BLaER1 (cell line): ENCODE measurements at regions not wholly inside any gene's neighbourhood (a gene's known extent, or its start where the extent isn't known, plus 50 kb on each side); places are given as distances from the start of the nearest gene placed in this dataset.

Experiments
- H3K27ac ChIP-seq: shearing (Covaris generic); formaldehyde crosslinking; 2 replicates; pipeline ENCODE4 v1.8.1; 2022
- H3K27me3 ChIP-seq: shearing (Covaris generic); formaldehyde crosslinking; 2 replicates; pipeline ENCODE4 v1.8.1; 2022
- H3K36me3 ChIP-seq: shearing (Covaris generic); formaldehyde crosslinking; 2 replicates; pipeline ENCODE4 v1.8.1; 2022
- H3K4me1 ChIP-seq: shearing (Covaris generic); formaldehyde crosslinking; 2 replicates; pipeline ENCODE4 v1.8.1; 2022
- H3K4me2 ChIP-seq: shearing (Covaris generic); formaldehyde crosslinking; 2 replicates; pipeline ENCODE4 v1.8.1; 2022
- H3K4me3 ChIP-seq: shearing (Covaris generic); formaldehyde crosslinking; 2 replicates; pipeline ENCODE4 v1.8.1; 2022
- H3K9ac ChIP-seq: shearing (Covaris generic); formaldehyde crosslinking; 2 replicates; pipeline ENCODE4 v1.8.1; 2022
- H3K9me3 ChIP-seq: shearing (Covaris generic); formaldehyde crosslinking; 2 replicates; pipeline ENCODE4 v1.8.1; 2022
- H4K20me1 ChIP-seq: shearing (Covaris generic); formaldehyde crosslinking; 2 replicates; pipeline ENCODE4 v1.8.1; 2022
- Cebpa-rat ChIP-seq: shearing (Covaris generic); IDR thresholded peaks from 2 replicates; pipeline ENCODE4 v1.8.1; 2022

DNA sequence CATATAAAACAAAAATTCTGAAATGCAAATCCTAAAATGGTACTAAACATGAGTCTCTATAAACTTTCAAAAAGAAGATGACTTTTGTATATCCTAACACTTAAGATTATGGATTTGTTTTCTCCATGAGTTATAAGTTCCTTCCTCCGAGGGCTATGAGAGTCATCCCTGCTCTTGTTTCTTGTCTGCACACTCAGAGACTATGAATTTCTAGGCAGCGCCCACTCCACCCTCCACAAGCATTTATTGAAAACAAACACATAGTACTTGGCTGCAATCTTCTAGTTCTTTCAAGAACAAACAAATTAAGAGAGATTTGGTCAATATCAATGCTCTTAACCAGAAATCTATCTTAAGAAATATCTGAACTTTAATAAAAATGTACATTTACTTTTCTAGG, 211.7 kb downstream of the DKK1 start:
- Histone ChIP-seq H3K27me3 (no peaks in the 10 kb centered on the region), H3K27ac (no peak overlapping the region), H4K20me1 (no peaks in the 10 kb centered on the region), H3K4me3 (no peak overlapping the region), H3K4me1 (no peaks in the 10 kb centered on the region), H3K36me3 (no peaks in the 10 kb centered on the region), H3K4me2 (no peak overlapping the region), H3K9me3 (no peaks in the 10 kb centered on the region), H3K9ac (no peak overlapping the region)
- no peak for TF ChIP-seq Cebpa-rat

DNA sequence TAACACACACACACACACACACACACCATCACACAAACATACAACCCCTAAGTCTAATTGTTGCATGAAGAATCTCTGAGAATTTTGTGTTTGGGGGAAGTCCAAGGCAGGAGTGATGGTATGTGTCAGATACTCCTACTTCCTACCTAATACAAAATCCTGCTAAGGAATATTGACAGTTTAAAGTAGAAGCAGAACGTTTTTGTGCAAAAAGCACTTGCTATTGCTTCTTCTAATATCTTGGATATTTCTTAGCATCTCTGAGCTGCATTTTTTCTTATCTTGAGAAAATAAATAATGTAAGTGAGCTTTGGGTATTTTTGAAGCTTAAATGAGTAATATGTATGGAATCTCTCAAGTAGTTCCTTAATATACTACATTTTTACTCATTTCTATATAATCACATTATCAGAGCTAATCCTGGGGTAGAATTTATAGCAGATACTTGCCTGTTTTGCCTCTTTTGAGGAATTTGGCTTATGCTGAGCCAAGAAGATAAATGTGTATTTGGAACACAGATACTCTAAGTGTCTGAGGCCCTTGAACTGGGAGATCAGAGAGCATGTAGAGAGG, 212.3 kb downstream of the DKK1 start:
- TF ChIP-seq Cebpa-rat: no peak
- H3K4me1 ChIP-seq: no peaks in the 10 kb centered on the region
- H3K36me3 ChIP-seq: no peaks in the 10 kb centered on the region
- no peak overlapping the region for H3K4me2 ChIP-seq
- no peak overlapping the region for H3K9ac ChIP-seq
- no peaks in the 10 kb centered on the region for H3K27me3 ChIP-seq
- H3K4me3 ChIP-seq: no peak overlapping the region
- no peaks in the 10 kb centered on the region for H4K20me1 ChIP-seq
- H3K9me3 ChIP-seq: no peaks in the 10 kb centered on the region
- no peak overlapping the region for H3K27ac ChIP-seq

DNA sequence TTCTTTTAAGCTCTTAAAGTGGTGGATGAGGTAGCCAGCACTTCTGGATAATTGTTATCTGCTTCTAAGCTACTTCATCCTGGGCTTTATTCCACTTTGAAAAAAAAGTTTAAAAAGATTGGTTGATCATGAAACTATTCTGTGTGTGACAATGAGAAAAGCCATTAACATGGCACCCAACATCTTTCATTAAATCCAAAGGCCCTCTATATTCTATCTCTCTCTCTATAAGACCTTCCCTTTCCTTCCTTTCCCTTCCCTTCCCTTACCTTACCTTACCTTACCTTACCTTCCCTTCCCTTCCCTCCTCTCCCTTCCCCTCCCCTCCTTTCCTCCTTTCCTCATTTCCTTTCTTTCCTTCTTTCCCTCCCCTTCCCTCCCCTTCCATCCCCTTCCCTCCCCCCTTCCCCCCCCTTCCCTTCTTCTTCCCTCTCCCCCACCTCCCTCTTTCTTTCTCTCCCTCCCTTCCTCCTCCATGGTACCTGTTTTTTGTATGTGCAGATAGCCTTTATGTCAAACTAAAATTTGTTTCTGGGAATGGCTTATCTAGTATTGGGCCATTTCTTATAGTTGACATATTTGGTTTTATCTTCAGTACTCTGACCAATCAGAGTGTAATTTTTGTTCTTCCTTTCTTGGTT, 218.7 kb downstream of the DKK1 start:
- TF ChIP-seq Cebpa-rat: no peak
- H3K27me3 ChIP-seq: no peaks in the 10 kb centered on the region
- H3K9ac ChIP-seq: no peak overlapping the region
- H3K4me3 ChIP-seq: no peak overlapping the region
- no peaks in the 10 kb centered on the region for H3K36me3 ChIP-seq
- no peaks in the 10 kb centered on the region for H4K20me1 ChIP-seq
- H3K4me1 ChIP-seq: no peaks in the 10 kb centered on the region
- H3K27ac ChIP-seq: no peak overlapping the region
- H3K4me2 ChIP-seq: no peak overlapping the region
- H3K9me3 ChIP-seq: no peaks in the 10 kb centered on the region

DNA sequence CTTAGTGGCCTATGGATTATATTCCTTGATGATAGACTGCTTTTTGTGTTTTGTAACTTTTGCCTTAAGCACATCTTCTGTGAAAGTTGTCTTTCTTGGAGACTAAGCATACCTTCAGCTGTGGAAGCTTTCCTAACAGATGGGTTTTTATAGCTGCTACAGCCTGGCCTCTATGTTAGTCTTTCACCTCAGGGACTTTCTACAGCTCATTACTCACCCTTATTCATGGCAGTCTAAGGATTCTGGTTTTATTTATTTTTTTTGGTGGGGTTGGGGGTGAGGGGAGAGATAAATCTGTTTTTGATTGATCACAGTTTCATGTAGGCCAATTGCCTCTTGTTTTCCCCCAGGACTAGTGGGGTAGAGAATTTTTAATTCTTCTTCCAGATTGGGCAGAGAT, 219.9 kb downstream of the DKK1 start:
- Histone ChIP-seq H3K9me3 (no peaks in the 10 kb centered on the region), H3K27ac (no peak overlapping the region), H3K4me2 (no peak overlapping the region), H3K9ac (no peak overlapping the region), H4K20me1 (no peaks in the 10 kb centered on the region), H3K36me3 (no peaks in the 10 kb centered on the region), H3K27me3 (no peaks in the 10 kb centered on the region), H3K4me3 (no peak overlapping the region), H3K4me1 (no peaks in the 10 kb centered on the region)
- no peak for TF ChIP-seq Cebpa-rat

DNA sequence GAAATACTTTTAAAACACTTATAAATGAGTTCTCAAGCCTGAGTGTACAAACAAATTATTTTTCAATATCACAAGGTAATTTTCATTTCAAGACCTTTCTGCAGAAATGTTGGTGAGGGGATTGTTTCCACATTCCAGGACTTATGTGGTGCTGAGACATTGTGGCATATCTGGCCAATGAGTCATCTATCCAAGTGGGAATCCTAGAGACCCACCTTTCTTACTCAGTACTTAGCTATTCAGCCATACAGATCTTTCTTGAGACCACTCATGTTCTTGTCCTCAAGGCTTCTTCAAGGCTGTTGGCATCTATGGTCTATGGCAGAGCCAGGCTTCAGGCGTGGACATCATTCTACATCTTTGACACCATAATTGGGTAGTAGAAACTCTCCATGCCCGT, 225.4 kb downstream of the DKK1 start:
- Histone ChIP-seq H3K36me3 (no peaks in the 10 kb centered on the region), H3K9ac (no peak overlapping the region), H3K4me2 (no peak overlapping the region), H3K4me3 (no peak overlapping the region), H3K27ac (no peak overlapping the region), H4K20me1 (no peaks in the 10 kb centered on the region), H3K9me3 (no peaks in the 10 kb centered on the region), H3K4me1 (no peaks in the 10 kb centered on the region), H3K27me3 (no peaks in the 10 kb centered on the region)
- TF ChIP-seq Cebpa-rat: no peak

DNA sequence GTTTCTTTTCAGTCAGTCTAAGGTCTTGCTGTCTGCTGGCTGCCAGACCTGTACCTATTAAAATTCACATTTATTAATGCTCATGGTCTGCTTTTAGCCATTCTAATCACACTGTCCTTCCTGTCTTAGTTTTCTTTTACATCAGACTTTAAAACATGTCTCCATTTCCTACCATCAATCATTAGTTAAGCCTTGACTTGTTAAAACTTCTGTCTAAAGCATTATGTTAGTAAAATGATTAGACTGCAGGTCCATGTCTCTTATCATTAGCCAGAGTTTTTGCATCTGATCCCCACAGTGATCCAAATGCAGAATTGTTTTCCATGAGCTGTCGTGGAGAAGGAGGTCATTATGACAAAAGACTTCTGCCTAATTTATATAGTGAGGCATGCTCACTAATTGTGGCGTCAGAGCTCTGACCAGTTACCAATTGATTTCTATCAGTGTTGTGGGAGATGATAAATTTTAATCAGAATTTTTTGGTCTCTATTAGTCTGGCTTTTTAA, 226.5 kb downstream of the DKK1 start:
- H3K27ac ChIP-seq: no peak overlapping the region
- no peaks in the 10 kb centered on the region for H3K27me3 ChIP-seq
- H3K9me3 ChIP-seq: no peaks in the 10 kb centered on the region
- no peaks in the 10 kb centered on the region for H3K4me1 ChIP-seq
- no peak for TF ChIP-seq Cebpa-rat
- no peak overlapping the region for H3K4me3 ChIP-seq
- H3K4me2 ChIP-seq: no peak overlapping the region
- H4K20me1 ChIP-seq: no peaks in the 10 kb centered on the region
- no peaks in the 10 kb centered on the region for H3K36me3 ChIP-seq
- H3K9ac ChIP-seq: no peak overlapping the region

DNA sequence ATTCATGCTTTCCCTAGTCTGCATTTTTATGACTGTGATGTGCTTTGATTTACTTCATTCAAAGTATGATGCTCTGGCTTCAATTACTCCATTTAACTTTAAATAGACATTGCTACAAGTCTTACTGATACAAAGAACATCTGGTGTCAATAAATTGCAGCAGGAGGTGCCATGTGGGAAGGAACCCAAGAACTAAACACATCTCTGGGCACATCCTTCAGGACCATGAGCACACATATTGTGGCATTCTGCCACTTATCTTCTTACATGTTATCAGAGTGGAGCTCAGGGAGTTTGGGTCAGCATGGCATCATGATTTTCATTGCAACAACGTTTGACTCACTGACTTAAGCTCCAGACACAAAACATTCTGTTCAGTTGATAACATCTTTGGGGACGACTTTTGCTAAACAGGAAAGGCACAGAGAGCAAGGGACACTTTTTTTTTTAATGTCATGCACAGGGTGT, 227.0 kb downstream of the DKK1 start:
- H3K4me2 ChIP-seq: no peak overlapping the region
- no peak overlapping the region for H3K9ac ChIP-seq

DNA sequence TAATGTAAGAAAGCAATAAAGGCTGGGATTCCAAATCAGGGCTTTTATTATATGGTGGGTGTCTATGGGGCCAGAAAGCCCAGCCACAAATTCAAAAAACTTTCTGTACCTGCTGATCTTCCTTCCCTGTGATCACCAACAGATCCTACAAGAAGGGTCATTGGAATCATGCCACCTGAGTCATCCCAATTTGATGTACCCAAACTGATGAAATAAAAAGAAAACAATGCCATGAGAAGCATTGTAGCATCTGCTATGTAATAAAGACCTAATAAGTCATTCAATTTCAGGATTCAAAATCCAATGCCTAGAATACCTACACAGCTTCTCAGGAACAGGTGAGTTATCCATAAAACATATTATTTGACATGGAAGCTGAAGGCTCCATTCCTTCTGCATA, 228.8 kb downstream of the DKK1 start:
- Histone ChIP-seq H3K4me1 (no peaks in the 10 kb centered on the region), H4K20me1 (no peaks in the 10 kb centered on the region), H3K9ac (no peak overlapping the region), H3K36me3 (no peaks in the 10 kb centered on the region), H3K9me3 (peaks cover 4% of the 10 kb centered on the region; the same call in 1 of the 2 replicates), H3K27me3 (no peaks in the 10 kb centered on the region), H3K27ac (no peak overlapping the region), H3K4me3 (no peak overlapping the region), H3K4me2 (no peak overlapping the region)
- no peak for TF ChIP-seq Cebpa-rat

More for the DNA sequence above, 227.0 kb downstream of the DKK1 start:
- Histone ChIP-seq H4K20me1 (no peaks in the 10 kb centered on the region), H3K4me3 (no peak overlapping the region), H3K9me3 (no peaks in the 10 kb centered on the region), H3K4me1 (no peaks in the 10 kb centered on the region), H3K27me3 (no peaks in the 10 kb centered on the region), H3K36me3 (no peaks in the 10 kb centered on the region), H3K27ac (no peak overlapping the region)
- TF ChIP-seq Cebpa-rat: no peak

DNA sequence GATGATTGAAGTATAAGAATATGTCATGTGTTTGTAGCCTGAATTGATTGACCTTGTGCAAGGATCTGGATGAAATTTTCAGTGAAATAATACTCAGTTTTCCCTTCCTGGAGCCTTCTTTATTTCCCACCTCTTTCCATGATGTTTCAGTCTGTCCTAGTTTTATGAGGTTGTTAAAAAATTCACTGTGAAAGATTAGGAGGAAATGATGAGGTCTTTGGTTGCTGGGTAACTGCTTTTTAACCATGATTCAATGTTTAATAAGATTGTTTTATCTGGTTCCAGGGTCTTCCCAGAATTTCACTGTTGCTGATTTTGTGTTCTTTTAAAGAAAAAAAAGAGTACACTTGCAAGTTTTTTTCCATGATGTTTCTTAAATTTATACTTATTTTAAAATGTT, 221.5 kb downstream of the MBL2 start:
- Histone ChIP-seq H3K4me3 (no peak overlapping the region), H3K27ac (no peak overlapping the region), H3K4me2 (no peak overlapping the region), H3K27me3 (no peaks in the 10 kb centered on the region), H3K36me3 (no peaks in the 10 kb centered on the region), H3K9ac (no peak overlapping the region), H3K9me3 (peaks cover 4% of the 10 kb centered on the region; the same call in 1 of the 2 replicates), H4K20me1 (no peaks in the 10 kb centered on the region), H3K4me1 (no peaks in the 10 kb centered on the region)
- no peak for TF ChIP-seq Cebpa-rat

DNA sequence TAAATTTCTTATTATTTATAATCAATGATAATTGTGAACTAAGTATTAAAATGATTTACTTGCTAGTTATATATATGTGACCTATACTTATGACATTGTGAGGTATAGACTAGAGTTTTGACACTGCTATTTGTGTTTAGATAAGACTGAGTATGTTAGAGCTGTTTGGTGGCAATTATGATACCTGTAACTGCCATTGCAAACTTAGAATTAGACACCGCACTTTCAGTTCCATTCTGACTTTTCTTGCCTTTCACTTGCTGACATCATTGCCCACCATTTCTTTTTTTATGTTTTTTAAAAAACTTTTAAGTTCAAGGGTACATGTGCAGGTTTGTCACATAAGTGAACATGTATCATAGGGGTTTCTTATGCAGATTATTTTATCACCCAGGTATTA, 214.5 kb downstream of the MBL2 start:
- Histone ChIP-seq H3K4me2 (no peak overlapping the region), H3K4me1 (no peaks in the 10 kb centered on the region), H3K9me3 (no peaks in the 10 kb centered on the region), H3K36me3 (no peaks in the 10 kb centered on the region), H3K27me3 (no peaks in the 10 kb centered on the region), H3K9ac (no peak overlapping the region), H4K20me1 (no peaks in the 10 kb centered on the region), H3K27ac (no peak overlapping the region), H3K4me3 (no peak overlapping the region)
- no peak for TF ChIP-seq Cebpa-rat
